Coronary artery (tissue), 2 donors: ENCODE measurements at regions not wholly inside any gene's neighbourhood (a gene's known extent, or its start where the extent isn't known, plus 50 kb on each side); places are given as distances from the start of the nearest gene placed in this dataset.

Experiments used
- DNase-seq: peaks from one replicate; pipeline ENCODE4 v3.0.0-alpha.2; 2017; ENCODE audit warnings: low spot score
- H3K27ac ChIP-seq, 2 donors: fragments of 200-600 bp; sonication (generic); one replicate each; pipeline ENCODE4 v1.5.1; 2016 to 2019
- H3K4me3 ChIP-seq: fragments of 200-600 bp; sonication (generic); 2 replicates; pipeline ENCODE4 v1.5.1; 2016; ENCODE audit warnings: mild to moderate bottlenecking, moderate library complexity
- TF ChIP-seq, protein P1 (sequence below): fragments of 200-600 bp; sonication (generic); IDR thresholded peaks from one replicate; pipeline ENCODE4 v1.5.1; 2019; ENCODE audit warnings: antibody characterized with exemption

DNA sequence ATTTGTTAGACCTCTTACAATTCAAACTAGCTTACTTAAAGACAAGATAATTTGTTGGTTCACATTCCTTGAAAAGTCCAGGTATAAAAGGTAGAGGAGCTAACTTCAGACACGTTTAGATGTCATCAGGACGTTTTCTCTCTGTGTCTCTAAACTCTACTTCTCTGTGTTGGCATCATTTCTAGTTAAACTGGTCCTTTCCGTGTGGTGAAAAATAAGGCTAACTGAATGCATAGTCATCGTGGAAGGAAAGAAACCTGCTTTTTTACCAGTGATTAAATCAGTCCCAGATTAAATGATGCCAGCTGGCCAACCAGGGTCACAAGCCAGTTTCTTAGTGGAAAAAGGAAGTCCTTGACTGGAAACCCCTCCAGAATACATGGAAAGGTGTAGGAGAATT is 168.4 kb upstream of the AHI1 start:
- no peak overlapping the region for H3K4me3 ChIP-seq
- no peak overlapping the region for H3K27ac ChIP-seq
- TF ChIP-seq, protein P1, sequence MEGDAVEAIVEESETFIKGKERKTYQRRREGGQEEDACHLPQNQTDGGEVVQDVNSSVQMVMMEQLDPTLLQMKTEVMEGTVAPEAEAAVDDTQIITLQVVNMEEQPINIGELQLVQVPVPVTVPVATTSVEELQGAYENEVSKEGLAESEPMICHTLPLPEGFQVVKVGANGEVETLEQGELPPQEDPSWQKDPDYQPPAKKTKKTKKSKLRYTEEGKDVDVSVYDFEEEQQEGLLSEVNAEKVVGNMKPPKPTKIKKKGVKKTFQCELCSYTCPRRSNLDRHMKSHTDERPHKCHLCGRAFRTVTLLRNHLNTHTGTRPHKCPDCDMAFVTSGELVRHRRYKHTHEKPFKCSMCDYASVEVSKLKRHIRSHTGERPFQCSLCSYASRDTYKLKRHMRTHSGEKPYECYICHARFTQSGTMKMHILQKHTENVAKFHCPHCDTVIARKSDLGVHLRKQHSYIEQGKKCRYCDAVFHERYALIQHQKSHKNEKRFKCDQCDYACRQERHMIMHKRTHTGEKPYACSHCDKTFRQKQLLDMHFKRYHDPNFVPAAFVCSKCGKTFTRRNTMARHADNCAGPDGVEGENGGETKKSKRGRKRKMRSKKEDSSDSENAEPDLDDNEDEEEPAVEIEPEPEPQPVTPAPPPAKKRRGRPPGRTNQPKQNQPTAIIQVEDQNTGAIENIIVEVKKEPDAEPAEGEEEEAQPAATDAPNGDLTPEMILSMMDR: no peak
- no peak for DNase-seq

DNA sequence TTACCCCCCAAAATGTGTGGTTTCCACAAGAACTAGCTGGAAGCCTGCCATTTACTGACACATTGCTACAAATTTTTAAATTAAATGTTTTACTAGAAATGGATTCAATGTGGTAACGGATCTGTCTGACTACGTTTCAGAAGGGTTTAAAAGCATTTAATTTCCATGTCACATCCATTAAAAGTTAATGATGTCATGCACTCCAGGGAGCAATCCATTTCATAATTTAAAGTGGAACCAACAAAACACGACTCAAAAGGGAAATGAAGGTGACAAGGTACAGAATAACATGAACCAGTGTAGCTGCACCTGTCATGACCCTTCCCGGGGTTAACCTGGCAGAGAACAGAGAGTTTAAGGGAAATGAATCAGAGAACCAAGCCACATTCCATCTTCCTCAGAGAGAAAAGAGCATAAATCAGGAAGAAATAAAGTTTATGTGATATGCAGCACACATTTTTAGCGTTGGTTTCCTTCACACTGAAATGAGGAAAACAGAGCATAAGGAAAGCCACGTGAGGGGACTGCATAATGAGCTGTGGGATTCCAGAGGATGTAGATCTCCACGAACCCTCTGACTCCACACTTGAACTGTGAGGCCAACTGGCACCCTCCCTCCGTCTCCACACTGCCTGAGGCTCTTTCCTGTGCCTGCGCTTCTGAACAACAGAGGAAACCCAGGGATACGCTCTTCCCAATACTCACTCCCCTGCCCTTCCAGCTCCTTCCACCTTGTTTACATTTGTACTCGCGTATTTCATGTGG is 170.3 kb upstream of the AHI1 start:
- DNase-seq: no peak
- TF ChIP-seq, protein P1: no peak
- no peak overlapping the region for H3K27ac ChIP-seq
- peak overlapping the region; percentile 17 for H3K4me3 ChIP-seq

DNA sequence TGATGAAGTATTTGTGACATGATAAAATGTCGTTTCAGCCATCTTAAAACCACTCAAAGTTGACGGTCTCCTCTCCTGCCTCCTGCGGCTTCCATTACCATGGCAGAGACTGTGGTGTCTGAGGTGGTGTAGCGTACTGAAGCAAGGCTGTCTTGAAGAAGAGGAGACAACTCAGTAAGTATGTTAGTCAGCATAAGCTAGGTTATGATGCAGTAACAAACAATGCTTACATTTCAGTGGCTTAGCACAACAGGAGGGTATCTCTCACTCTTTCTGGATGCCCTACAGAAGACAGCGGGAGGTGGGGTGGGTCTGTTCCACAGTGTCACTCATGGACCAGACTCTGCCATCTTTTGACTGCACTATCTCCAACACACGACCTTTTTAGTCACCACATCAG is 174.7 kb upstream of the AHI1 start:
- TF ChIP-seq, protein P1: no peak
- Histone ChIP-seq H3K27ac (no peak overlapping the region), H3K4me3 (no peak overlapping the region)
- DNase-seq: no peak

DNA sequence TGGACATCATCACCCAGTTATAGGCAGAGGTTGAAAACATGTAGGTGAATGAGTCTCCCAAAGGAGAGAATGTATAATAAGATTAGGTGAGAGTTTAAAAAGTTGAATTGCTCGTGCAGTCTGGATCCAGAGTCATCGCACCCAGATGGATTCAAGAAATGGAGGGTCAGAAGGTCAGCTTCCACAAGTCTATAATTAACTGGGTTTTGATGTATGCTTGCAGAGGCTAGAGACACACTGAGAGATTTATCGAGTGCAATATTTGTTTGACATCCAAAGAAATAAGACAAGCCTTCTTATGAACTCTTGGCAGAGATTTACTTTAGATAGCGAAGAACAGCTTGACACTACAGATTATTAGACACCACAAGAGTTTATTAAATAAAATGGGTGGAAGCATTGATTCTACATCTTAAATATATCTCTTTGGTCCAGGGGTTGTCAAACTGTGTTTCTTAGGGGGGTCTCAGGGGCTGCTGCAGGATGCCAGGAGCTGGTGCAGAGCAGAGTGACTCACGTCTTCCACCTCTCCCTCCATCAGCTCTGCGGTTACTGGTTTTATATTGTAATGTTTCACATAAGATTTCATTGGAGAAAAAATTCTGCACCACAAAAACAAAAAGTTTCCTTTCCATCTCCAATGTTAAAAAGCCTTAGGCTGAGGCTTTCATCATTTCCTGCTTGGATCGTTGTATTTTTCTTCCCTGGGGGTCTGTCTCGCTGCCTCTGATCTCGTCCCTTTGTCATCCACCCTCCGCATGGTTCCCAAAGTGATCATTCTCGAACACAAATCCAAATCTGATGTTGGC is 176.2 kb upstream of the AHI1 start:
- TF ChIP-seq, protein P1: no peak
- Histone ChIP-seq H3K27ac (no peak overlapping the region), H3K4me3 (no peak overlapping the region)
- DNase-seq: no peak

DNA sequence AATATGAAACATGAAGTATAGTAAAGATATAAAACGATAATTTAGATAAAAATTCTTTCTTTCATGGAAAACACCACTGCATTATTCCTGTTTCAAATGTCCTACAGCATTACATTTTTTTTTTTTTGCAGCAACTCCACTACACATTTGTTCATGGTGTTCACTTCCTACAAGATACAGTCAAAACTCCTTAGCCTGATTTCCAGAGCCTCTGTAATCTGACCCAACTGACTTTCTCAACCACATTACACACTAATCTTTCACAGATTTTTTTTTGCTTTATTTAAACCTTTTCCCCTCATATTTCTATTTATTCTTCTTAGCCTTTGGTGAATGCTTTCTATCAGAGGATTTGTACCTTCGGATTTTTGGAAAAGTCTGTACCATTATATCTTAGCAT is 176.5 kb upstream of the PDE7B start:
- DNase-seq: no peak
- TF ChIP-seq, protein P1: no peak
- H3K4me3 ChIP-seq: no peak overlapping the region

DNA sequence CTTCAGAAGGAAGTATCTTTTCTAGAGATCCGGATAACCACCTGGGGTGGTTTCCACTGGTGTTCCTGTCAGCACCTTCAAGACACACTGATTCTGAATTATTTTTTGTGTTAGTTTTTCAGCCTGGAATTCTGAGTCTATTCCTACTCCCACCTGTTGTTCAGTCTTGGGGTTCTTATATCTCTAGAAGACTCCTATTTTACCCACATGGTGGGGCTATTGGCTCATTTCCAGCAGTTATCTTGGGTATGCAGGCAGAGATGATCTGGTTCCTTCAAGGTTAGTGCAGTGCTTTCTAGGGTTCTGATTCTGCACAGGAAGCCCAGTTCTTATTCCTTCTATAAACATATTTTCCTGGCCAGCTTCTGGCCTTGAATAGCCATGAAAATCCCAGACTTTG is 175.6 kb upstream of the PDE7B start:
- Histone ChIP-seq H3K27ac (no peak overlapping the region), H3K4me3 (no peak overlapping the region)
- TF ChIP-seq, protein P1: no peak
- DNase-seq: no peak

More for the DNA sequence above, 176.5 kb upstream of the PDE7B start:
- H3K27ac ChIP-seq: no peak overlapping the region
